HCT116 (cell line): ENCODE measurements at regions not wholly inside any gene's neighbourhood (a gene's known extent, or its start where the extent isn't known, plus 50 kb on each side); places are given as distances from the start of the nearest gene placed in this dataset.

Source experiments
- ATAC-seq: fragments of 200-7000 bp; cut with Tn5 transposase; 2 replicates; pipeline ENCODE4 v1.9.1; 2020; ENCODE audit warnings: mild to moderate bottlenecking, moderate library complexity
- BruUV-seq: library from RNA; stranded (reverse); fragments of 400-500 nt; replicated peaks from 2 replicates; lab custom pipeline; 2021; lab: Mats Ljungman, UMichigan
- CTCF ChIA-PET: fragments of 300-600 bp; sonication (Branson Sonifier 250); formaldehyde crosslinking; loops from one replicate; lab custom pipeline; 2021; ENCODE audit warnings: antibody characterized with exemption; lab: Charles Lee
- POLR2A ChIA-PET: fragments of 300-600, 350-600 bp; sonication (Branson Sonifier 250); formaldehyde crosslinking; loops from one replicate; lab custom pipeline; 2021; ENCODE audit warnings: antibody characterized with exemption; lab: Charles Lee
- RAD21 ChIA-PET, 2 experiments: fragments of 300-600 bp; sonication (Branson Sonifier 250); formaldehyde crosslinking; loops; one replicate each; lab custom pipeline; 2023; ENCODE audit warnings: low total read pairs in 2 of 2; ENCODE audit not compliant: uncharacterized antibody in 2 of 2, unreplicated experiment in 2 of 2, low non-redundant PET in 1 of 2; lab: Charles Lee
- DNase-seq: peaks from one replicate; pipeline ENCODE4 v3.0.0-alpha.2; 2010; ENCODE audit warnings: low read depth, low spot score
- H2AFZ ChIP-seq: fragments of 200-600 bp; shearing (Covaris generic), sonication (generic); 2 replicates; pipeline ENCODE4 v1.6.1; 2017; ENCODE audit warnings: low read depth, mixed run types, mixed read lengths, antibody characterized with exemption, low read length; ENCODE audit not compliant: poor library complexity, severe bottlenecking
- H3K27ac ChIP-seq: 2 replicates; pipeline ENCODE4 v1.5.1; 2012; ENCODE audit warnings: low read depth, low read length
- H3K27me3 ChIP-seq: fragments of 200-600 bp; sonication (generic); 2 replicates; pipeline ENCODE4 v1.6.1; 2016; ENCODE audit warnings: mixed run types, low read length, mixed read lengths; ENCODE audit not compliant: insufficient read depth
- H3K36me3 ChIP-seq, 2 experiments: fragments of 200-500 bp in 1 of 2; fragments of 200-600 bp in 1 of 2; sonication (Bioruptor generic) in 1 of 2; sonication (generic) in 1 of 2; 2 replicates each; pipeline versions ENCODE4 v1.5.1 to v1.6.1; 2014 to 2016; ENCODE audit warnings: low read length in 2 of 2, inconsistent platforms in 1 of 2, mixed read lengths in 1 of 2, mixed run types in 1 of 2; ENCODE audit not compliant: insufficient read depth in 2 of 2, control insufficient read depth in 1 of 2
- H3K4me1 ChIP-seq, 2 experiments: fragments of 200-600 bp in 1 of 2; sonication (generic) in 1 of 2; 2 replicates each; pipeline versions ENCODE4 v1.5.1 to v1.6.1; 2012 to 2017; ENCODE audit warnings: low read length in 2 of 2, inconsistent platforms in 1 of 2, mild to moderate bottlenecking in 1 of 2, mixed read lengths in 1 of 2, mixed run types in 1 of 2, moderate library complexity in 1 of 2; ENCODE audit not compliant: insufficient read depth in 2 of 2, control insufficient read depth in 1 of 2
- H3K4me2 ChIP-seq: fragments of 200-600 bp; sonication (generic); 2 replicates; pipeline ENCODE4 v1.6.1; 2017; ENCODE audit warnings: mixed run types, low read length, mixed read lengths
- H3K4me3 ChIP-seq, 2 experiments: fragments of 200-600 bp in 1 of 2; sonication (generic) in 1 of 2; replicated peaks in 1 of 2; 2 replicates each; pipeline ENCODE4 v1.5.1; 2011 to 2016; ENCODE audit warnings: low read length in 2 of 2, control low read depth in 1 of 2, low read depth in 1 of 2, mild to moderate bottlenecking in 1 of 2, mixed read lengths in 1 of 2, mixed run types in 1 of 2
- H3K79me2 ChIP-seq: fragments of 200-600 bp; sonication (generic); 2 replicates; pipeline ENCODE4 v1.6.1; 2017; ENCODE audit warnings: mild to moderate bottlenecking, mixed run types, low read length, moderate library complexity, mixed read lengths; ENCODE audit not compliant: insufficient read depth
- H3K9ac ChIP-seq: fragments of 200-600 bp; sonication (generic); 2 replicates; pipeline ENCODE4 v1.6.1; 2016; ENCODE audit warnings: low read length, mixed read lengths
- H3K9me2 ChIP-seq: fragments of 200-600 bp; sonication (generic), shearing (Covaris generic); 2 replicates; pipeline ENCODE4 v1.6.1; 2017; ENCODE audit warnings: mixed run types, mild to moderate bottlenecking, moderate library complexity; ENCODE audit not compliant: insufficient read depth
- H3K9me3 ChIP-seq, 2 experiments: fragments of 200-500 bp in 1 of 2; fragments of 200-600 bp in 1 of 2; sonication (Bioruptor generic) in 1 of 2; sonication (generic) in 1 of 2; 2 replicates each; pipeline ENCODE4 v1.6.1; 2014 to 2017; ENCODE audit warnings: low read length in 2 of 2, mixed read lengths in 2 of 2, inconsistent platforms in 1 of 2, low read depth in 1 of 2, mild to moderate bottlenecking in 1 of 2, mixed run types in 1 of 2, moderate library complexity in 1 of 2; ENCODE audit not compliant: control insufficient read depth in 1 of 2, insufficient read depth in 1 of 2
- H4K20me1 ChIP-seq: fragments of 200-600 bp; sonication (generic), shearing (Covaris generic); 2 replicates; pipeline ENCODE4 v1.6.1; 2017; ENCODE audit warnings: mixed run types, mild to moderate bottlenecking, moderate library complexity; ENCODE audit not compliant: insufficient read depth
- CBX3 ChIP-seq: IDR thresholded peaks from 2 replicates; pipeline ENCODE4 v1.6.1; 2012; ENCODE audit warnings: low read depth
- CTCF ChIP-seq, 3 experiments: fragments of 200-600 bp in 1 of 3; sonication (generic) in 1 of 3; IDR thresholded peaks in 2 of 3; conservative IDR thresholded peaks in 1 of 3; 2 replicates each; pipeline ENCODE4 v1.5.1; 2012 to 2017; ENCODE audit warnings: low read depth in 2 of 3, low read length in 2 of 3, antibody characterized with exemption in 1 of 3, borderline replicate concordance in 1 of 3, control low read depth in 1 of 3, mild to moderate bottlenecking in 1 of 3, mixed read lengths in 1 of 3, mixed run types in 1 of 3, moderate library complexity in 1 of 3; ENCODE audit not compliant: insufficient read depth in 1 of 3
- ELF1 ChIP-seq: IDR thresholded peaks from 2 replicates; pipeline ENCODE4 v1.6.1; 2012; ENCODE audit warnings: low read depth, borderline replicate concordance
- EZH2phosphoT487 ChIP-seq: fragments of 200-600 bp; IDR thresholded peaks from 2 replicates; pipeline ENCODE4 v1.6.1; 2018; ENCODE audit warnings: antibody characterized with exemption, borderline replicate concordance
- FOSL1 ChIP-seq: IDR thresholded peaks from 2 replicates; pipeline ENCODE4 v1.6.1; 2012; ENCODE audit warnings: low read depth
- JUND ChIP-seq: IDR thresholded peaks from 2 replicates; pipeline ENCODE4 v1.6.1; 2012
- MAX ChIP-seq: IDR thresholded peaks from 2 replicates; pipeline ENCODE4 v1.6.1; 2012
- REST ChIP-seq: IDR thresholded peaks from 2 replicates; pipeline ENCODE4 v1.6.1; 2012; ENCODE audit warnings: low read depth
- SRF ChIP-seq: IDR thresholded peaks from 2 replicates; pipeline ENCODE4 v1.6.1; 2012; ENCODE audit warnings: low read depth
- TCF7L2 ChIP-seq: IDR thresholded peaks from 2 replicates; pipeline ENCODE4 v1.7.0; 2011; ENCODE audit warnings: borderline replicate concordance, inconsistent platforms; ENCODE audit not compliant: insufficient read depth, insufficient read length; ENCODE audit errors: extremely low read depth
- YY1 ChIP-seq: IDR thresholded peaks from 2 replicates; pipeline ENCODE4 v1.6.1; 2011; ENCODE audit warnings: low read length, low read depth, moderate library complexity, mild to moderate bottlenecking; ENCODE audit not compliant: insufficient replicate concordance; ENCODE audit errors: extremely low read depth
- ZFX ChIP-seq: fragments of 450-650 bp; IDR thresholded peaks from 2 replicates; pipeline ENCODE4 v1.6.1; 2017
- ZNF274 ChIP-seq: fragments of 200-500 bp; sonication (Bioruptor generic); IDR thresholded peaks from 2 replicates; pipeline ENCODE4 v1.6.1; 2014; ENCODE audit warnings: mild to moderate bottlenecking, low read depth, low read length, inconsistent platforms
- intact Hi-C: fragments of 100-400 bp; cut with micrococcal nuclease; formaldehyde crosslinking; loops from 2 replicates; pipeline ENCODE4 v1.10.0; 2022

- TF ChIP-seq REST = no peak
- no peak for TF ChIP-seq YY1
- TF ChIP-seq MAX = no peak
Measured at GRCh38 chr6:90387826-90388225, 91.2 kb upstream of the BACH2 start (continued).

- no peak overlapping the region for H3K27ac ChIP-seq
- no peak for DNase-seq
- no peak for ATAC-seq
- H3K9me3 ChIP-seq = no peaks in the 10 kb centered on the region
- intact Hi-C loops = no loop called here
- no peak overlapping the region for H3K9ac ChIP-seq
- ChIA-PET CTCF (no interaction called here), RAD21 (no interaction called here), POLR2A (no interaction called here)
- H3K9me2 ChIP-seq = no peaks in the 10 kb centered on the region
- BruUV-seq = no TSS peak
- H3K4me1 ChIP-seq = no peaks in the 10 kb centered on the region
- H4K20me1 ChIP-seq = no peaks in the 10 kb centered on the region
- no peaks in the 10 kb centered on the region for H3K27me3 ChIP-seq
- no peak overlapping the region for H2AFZ ChIP-seq
- TF ChIP-seq ELF1 (no peak), EZH2phosphoT487 (no peak), CBX3 (no peak), MAX (no peak), JUND (no peak), TCF7L2 (no peak), SRF (no peak), FOSL1 (no peak), ZNF274 (no peak), REST (no peak), ZFX (no peak), CTCF (IDR thresholded peaks at IDR 0.05 in 2 of 3, conservative IDR thresholded peaks at IDR 0.05 in 1 of 3; ENCODE audit: borderline replicate concordance in 1 of 3, insufficient read depth in 1 of 3, low read depth in 2 of 3, low read length in 2 of 3) (no peak)
- H3K4me3 ChIP-seq = no peak overlapping the region
- no peak overlapping the region for H3K4me2 ChIP-seq
- no peaks in the 10 kb centered on the region for H3K79me2 ChIP-seq
- no peaks in the 10 kb centered on the region for H3K36me3 ChIP-seq
Measured at GRCh38 chr6:90387383-90387775, 90.7 kb upstream of the BACH2 start.
